ENCODE measurements at regions not wholly inside any gene's neighbourhood (a gene's known extent, or its start where the extent isn't known, plus 50 kb on each side); places are given as distances from the start of the nearest gene placed in this dataset.

- no peak for TF ChIP-seq CTCF (IDR thresholded peaks at IDR 0.05)
- TF ChIP-seq POLR2A (IDR thresholded peaks at IDR 0.05): no peak
Measured at GRCh38 chr22:48250286-48250895, 1487.9 kb downstream of the TBC1D22A start.

Data from heart left ventricle (tissue), 13 donors.